SK-N-MC (cell line): ENCODE measurements at regions not wholly inside any gene's neighbourhood (a gene's known extent, or its start where the extent isn't known, plus 50 kb on each side); places are given as distances from the start of the nearest gene placed in this dataset.
"Not testable (repeated sequence)": the region's sequence is repeated elsewhere in the genome, so short reads cannot be mapped to it uniquely, and the experiment has no call there.

Experiments used
- DNase-seq: peaks from one replicate; pipeline ENCODE4 v3.0.0-alpha.2; 2011; ENCODE audit warnings: low read depth, low spot score
- H3K27ac ChIP-seq: fragments of 200-600 bp; sonication (generic); 2 replicates; pipeline ENCODE4 v1.5.1; 2016; ENCODE audit warnings: mixed run types
- H3K36me3 ChIP-seq: fragments of 200-600 bp; sonication (generic); 2 replicates; pipeline ENCODE4 v1.6.1; 2017; ENCODE audit warnings: antibody characterized with exemption, low read length, mixed read lengths; ENCODE audit not compliant: insufficient read depth
- H3K4me3 ChIP-seq: fragments of 200-600 bp; sonication (generic); 2 replicates; pipeline ENCODE4 v1.5.1; 2016
- H3K9ac ChIP-seq: fragments of 200-600 bp; sonication (generic); 2 replicates; pipeline ENCODE4 v1.8.0; 2017; ENCODE audit warnings: mixed run types, mixed read lengths; ENCODE audit not compliant: insufficient read length
- H3K9me3 ChIP-seq: fragments of 200-600 bp; sonication (generic); 2 replicates; pipeline ENCODE4 v1.6.1; 2017; ENCODE audit warnings: low read depth, mild to moderate bottlenecking, antibody characterized with exemption, low read length, moderate library complexity, mixed read lengths
- EZH2 ChIP-seq: fragments of 200-600 bp; sonication (generic); IDR thresholded peaks from one replicate; pipeline ENCODE4 v1.6.1; 2017; ENCODE audit warnings: antibody characterized with exemption
- FOXP2 ChIP-seq: optimal IDR thresholded peaks from 2 replicates; pipeline ENCODE3; 2011; ENCODE audit warnings: mild to moderate bottlenecking, moderate library complexity; ENCODE audit not compliant: insufficient read depth; ENCODE audit errors: extremely low read length, control extremely low read depth
- POLR2AphosphoS5 ChIP-seq: IDR thresholded peaks from 2 replicates; pipeline ENCODE4 v1.6.1; 2012; ENCODE audit warnings: mild to moderate bottlenecking, low read depth, low read length, borderline replicate concordance

DNA sequence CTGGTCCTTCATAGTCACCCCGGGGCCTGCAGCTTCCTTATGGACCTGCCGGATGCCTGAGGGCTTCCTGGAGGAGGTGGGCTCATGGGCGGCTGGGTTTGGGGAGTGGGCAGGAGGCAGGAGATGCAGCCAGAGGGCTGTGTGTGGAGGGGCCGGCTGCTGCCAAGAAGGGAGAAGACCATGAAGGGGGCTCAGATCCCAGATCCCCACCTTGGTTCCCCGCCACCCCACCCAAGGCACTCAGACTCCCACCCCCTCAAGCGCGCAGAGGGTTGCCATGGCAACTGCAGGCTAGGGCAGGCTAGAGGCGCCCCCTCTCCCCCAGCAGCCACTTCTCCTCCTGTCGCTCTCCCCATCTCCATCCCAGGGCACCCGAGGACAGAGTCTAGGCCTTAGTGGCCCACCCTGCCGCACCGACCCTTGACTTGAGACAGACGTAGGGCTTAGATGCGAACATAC is 104.5 kb downstream of the CRLF3 start:
- TF ChIP-seq POLR2AphosphoS5 (no peak), EZH2 (no peak), FOXP2 (no peak)
- no peak overlapping the region for H3K27ac ChIP-seq
- no peak overlapping the region for H3K9ac ChIP-seq
- no peak overlapping the region for H3K4me3 ChIP-seq
- no peaks in the 10 kb centered on the region for H3K36me3 ChIP-seq
- H3K9me3 ChIP-seq: no peaks in the 10 kb centered on the region
- DNase-seq: no peak

DNA sequence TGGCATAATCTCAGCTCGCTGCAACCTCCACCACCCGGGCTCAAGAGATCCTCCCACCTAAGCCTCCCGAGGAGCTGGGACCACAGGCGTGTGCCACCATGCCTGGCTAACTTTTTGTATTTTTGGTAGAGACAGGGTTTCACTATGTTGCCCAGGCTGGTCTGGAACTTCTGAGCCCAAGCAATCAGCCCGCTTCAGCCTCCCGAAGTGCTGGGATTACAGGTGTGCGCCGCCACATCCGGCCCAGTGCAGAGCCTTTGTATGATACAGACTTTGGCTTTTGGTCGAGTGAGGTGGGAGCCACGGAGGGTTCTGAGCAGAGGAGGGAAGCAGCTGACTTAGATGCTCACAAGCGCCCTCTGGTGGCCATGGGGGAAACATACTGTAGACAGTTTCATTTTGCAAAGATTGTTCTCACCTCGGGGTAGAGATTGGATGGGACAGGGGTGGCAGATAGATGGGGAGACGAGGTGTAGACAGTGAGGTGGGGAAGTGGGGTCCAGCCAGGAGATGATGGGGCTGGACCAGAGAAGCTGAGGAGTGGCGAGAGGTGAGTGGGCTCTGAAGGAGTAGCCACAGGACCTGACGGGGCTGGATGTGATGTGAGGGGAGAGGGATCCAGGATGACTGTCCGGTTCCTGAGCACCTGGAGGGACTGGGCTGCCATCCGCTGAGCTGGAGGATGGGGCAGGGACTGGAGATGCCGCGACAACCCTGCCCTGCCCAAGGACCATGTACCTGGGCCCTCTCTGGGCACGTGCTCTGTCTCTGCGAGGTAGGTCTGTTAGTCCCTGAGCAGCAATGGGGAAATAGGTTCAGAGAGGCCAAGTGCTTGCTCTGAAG is 105.1 kb downstream of the CRLF3 start:
- not testable (repeated sequence) for H3K36me3 ChIP-seq, H3K4me3 ChIP-seq, H3K27ac ChIP-seq, H3K9ac ChIP-seq, DNase-seq, H3K9me3 ChIP-seq

DNA sequence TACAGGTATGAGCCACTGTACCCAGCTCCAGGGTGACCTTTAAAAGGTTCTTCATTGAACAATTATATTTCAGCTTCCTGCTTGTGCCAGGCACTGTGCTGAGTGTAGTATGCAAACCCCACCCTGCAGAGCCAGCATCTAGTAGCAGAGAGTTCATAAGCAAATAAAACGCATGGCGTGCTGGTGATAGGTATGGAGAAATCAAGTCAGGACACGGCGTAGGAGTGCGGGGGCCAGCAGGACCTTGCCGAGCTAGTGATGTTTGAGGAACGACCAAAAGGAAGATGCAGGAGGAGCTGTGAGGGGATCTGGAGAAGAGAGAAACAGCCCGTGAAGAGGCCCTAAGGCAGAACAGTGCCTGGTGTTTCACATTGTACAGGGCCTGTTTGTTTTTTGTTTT is 105.8 kb downstream of the CRLF3 start:
- H3K9me3 ChIP-seq, H3K4me3 ChIP-seq, H3K36me3 ChIP-seq, H3K9ac ChIP-seq, H3K27ac ChIP-seq, DNase-seq: not testable (repeated sequence)

DNA sequence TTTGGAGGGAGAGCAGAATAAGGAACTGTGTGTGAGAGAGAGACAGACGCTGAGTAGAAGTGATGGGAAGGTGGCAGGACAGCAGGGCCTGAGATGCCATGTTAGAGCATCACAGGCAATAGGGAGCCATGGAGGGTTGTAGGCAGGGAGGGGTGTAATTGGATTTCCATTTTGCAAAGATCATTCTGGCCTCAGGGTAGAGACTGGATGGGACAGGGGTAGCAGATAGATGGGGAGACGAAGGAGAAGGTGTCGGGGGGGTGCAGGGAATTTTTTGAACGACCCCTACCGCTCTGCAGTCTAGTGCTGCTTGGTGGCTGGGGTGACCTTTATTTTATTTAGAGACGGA is 106.4 kb downstream of the CRLF3 start:
- not testable (repeated sequence) for H3K4me3 ChIP-seq, H3K9ac ChIP-seq, H3K36me3 ChIP-seq, DNase-seq, H3K9me3 ChIP-seq, H3K27ac ChIP-seq

DNA sequence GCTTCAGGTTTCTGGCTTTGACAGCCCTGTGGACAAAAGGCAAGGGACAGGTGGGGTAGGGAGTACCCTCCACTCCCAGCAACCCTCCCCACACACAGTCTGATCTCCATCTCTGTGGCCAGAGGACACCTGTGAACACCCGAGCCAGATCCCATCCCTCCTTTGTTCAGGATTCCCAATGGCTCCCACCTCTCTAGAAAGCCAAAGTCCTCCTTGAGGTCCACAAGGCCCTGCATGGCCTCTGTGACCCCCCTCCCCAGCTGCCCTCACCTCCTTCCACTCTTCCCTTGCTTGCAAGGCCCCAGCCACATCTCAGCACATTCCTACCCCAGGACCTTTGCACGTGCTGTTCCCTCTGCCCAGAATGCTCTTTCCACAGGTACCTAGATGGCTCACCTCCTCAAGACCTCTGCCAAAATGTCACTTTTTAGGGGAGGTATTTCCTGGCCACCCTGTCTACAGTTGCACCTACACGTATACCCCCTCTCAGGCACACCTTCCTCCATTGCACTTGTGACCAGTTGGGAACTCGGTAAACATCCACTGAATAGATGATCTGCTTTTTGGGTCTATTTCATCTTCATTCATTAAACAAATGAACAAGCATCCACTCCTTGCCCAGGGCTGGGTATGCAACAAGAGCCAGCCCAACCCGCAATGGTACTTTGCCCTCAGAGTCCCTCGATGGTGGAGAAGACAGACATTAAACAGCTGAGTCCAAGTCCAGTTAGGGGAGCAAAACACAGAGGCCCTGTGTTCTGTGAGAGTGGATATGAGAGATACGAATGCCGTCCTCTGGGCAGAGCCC is 107.0 kb downstream of the CRLF3 start:
- H3K36me3 ChIP-seq: no peaks in the 10 kb centered on the region
- no peak overlapping the region for H3K4me3 ChIP-seq
- no peak for DNase-seq
- no peak overlapping the region for H3K9ac ChIP-seq
- no peaks in the 10 kb centered on the region for H3K9me3 ChIP-seq
- TF ChIP-seq EZH2: no peak
- no peak for TF ChIP-seq POLR2AphosphoS5
- no peak for TF ChIP-seq FOXP2
- no peak overlapping the region for H3K27ac ChIP-seq

DNA sequence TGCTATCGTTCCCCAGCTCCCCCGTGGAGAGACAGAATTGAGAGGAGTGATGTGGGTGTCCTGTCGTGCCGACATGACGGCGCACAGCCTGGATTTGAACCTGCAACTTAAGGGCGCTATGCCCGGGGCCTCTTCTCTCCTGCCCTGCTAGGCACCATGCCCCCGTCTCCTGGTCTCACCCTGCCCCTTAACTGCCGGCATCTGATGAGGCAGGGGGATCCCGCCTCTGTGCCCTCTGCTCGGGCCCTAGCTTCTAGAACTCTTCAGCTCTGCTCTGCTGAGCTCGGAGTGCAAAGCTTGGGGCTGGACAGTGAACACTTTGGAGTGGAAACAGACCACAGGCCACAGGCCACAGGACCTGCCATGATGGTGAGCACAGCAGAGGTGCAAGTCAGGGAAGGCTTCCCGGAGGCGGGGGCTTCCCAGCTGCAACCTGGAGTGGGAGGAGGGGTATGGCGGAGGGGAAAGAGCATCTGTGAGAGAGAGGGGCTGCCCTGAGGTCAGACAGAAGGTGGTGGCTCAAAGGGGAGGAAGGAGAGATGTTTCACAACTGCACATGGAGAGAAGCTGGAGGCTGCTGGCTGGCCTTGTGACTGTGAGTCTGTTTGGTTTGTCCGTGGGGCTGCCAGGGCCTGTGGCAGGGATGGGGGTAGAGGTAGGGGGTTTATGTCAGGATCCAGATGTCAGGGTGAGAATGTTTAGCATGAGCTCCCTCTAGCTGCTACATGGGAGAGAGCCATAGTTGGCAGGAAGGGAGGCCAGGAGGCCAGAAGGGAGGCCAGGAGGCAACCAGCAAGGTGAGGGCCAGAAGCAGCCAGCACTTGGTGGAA is 107.8 kb downstream of the CRLF3 start:
- TF ChIP-seq FOXP2: no peak
- no peak for TF ChIP-seq POLR2AphosphoS5
- no peak for TF ChIP-seq EZH2
- H3K36me3 ChIP-seq: no peaks in the 10 kb centered on the region
- no peak for DNase-seq

DNA sequence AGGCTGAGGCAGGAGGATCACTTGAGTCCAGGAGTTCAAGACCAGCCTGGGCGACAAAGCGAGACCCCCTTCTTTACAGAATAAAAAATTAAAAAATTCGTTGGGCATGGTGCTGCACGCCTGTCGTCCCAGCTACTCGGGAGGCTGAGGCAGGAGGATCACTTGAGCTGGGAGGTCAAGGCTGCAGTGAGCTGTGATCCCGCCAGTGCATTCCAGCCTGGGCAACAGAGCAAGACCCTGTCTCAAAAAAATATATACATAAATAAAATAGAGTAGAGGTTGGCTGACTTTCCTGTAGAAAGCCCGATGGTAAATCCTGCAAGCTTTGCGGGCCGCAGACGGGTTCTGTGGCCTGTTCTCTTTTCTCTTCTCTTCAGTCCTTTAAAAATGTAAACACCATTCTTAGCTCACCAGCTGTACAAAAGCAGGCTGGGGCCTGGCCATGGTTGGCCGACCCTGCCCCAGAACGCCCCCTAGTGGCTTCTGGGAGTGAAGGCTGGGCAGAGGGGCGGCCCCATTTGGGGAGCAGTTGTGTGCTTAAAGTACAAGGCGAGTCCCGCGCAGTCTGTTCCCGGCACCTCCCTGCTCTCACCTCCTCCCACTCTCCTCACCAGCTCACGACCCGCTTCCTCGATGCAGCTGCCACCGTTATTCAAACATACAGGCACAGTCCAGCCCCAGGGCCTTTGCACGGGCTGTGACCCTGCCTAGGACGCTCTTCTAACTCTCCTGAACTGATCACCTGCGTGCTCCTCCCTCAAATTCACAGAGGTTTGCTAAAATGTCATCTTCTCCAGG is 109.5 kb downstream of the CRLF3 start:
- H3K9ac ChIP-seq, H3K9me3 ChIP-seq, H3K4me3 ChIP-seq, H3K36me3 ChIP-seq, DNase-seq, H3K27ac ChIP-seq: not testable (repeated sequence)

More for the DNA sequence above, 107.8 kb downstream of the CRLF3 start:
- H3K9me3 ChIP-seq: no peaks in the 10 kb centered on the region
- H3K27ac ChIP-seq: no peak overlapping the region
- no peak overlapping the region for H3K4me3 ChIP-seq
- H3K9ac ChIP-seq: no peak overlapping the region

DNA sequence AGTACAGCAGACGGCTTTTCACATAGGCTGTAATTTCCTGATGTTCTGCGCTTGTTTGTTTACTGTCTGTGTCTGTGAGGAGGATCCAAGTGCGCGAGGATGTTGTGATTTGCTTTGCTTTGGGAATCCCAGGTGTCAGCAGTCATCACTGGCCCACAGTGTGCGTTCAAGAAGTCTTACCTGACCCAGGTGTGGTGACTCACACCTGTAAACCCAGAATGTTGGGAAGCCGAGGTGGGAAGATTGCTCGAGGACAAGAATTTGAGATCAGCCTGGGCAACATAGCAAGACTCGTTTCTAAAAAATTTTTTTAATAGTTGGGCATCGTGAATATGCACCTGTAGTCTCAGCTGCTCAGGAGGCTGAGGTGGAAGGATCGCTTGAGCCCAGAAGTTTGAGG is 110.7 kb downstream of the CRLF3 start:
- H3K27ac ChIP-seq, H3K9ac ChIP-seq, H3K4me3 ChIP-seq, H3K36me3 ChIP-seq, DNase-seq, H3K9me3 ChIP-seq: not testable (repeated sequence)

DNA sequence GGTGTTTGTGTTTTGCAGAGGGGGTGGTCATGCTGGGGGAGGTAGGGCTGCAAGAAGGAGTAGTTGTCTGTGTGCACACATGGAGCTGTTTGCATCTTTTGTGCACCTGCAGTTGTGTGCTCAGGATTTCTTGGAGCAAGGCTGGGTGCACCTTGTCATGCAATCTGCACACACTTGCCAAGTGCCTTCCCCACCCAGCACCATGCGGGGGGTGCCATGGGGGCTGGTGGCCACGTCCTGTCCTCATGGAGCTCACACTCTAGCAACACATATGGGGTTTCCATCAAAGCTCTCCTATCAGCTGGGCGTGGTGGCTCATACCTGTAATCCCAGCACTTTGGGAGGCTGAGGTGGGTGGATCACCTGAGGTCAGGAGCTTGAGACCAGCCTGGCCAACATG is 111.6 kb downstream of the CRLF3 start:
- not testable (repeated sequence) for H3K27ac ChIP-seq, H3K9me3 ChIP-seq, H3K36me3 ChIP-seq, H3K4me3 ChIP-seq, H3K9ac ChIP-seq, DNase-seq

DNA sequence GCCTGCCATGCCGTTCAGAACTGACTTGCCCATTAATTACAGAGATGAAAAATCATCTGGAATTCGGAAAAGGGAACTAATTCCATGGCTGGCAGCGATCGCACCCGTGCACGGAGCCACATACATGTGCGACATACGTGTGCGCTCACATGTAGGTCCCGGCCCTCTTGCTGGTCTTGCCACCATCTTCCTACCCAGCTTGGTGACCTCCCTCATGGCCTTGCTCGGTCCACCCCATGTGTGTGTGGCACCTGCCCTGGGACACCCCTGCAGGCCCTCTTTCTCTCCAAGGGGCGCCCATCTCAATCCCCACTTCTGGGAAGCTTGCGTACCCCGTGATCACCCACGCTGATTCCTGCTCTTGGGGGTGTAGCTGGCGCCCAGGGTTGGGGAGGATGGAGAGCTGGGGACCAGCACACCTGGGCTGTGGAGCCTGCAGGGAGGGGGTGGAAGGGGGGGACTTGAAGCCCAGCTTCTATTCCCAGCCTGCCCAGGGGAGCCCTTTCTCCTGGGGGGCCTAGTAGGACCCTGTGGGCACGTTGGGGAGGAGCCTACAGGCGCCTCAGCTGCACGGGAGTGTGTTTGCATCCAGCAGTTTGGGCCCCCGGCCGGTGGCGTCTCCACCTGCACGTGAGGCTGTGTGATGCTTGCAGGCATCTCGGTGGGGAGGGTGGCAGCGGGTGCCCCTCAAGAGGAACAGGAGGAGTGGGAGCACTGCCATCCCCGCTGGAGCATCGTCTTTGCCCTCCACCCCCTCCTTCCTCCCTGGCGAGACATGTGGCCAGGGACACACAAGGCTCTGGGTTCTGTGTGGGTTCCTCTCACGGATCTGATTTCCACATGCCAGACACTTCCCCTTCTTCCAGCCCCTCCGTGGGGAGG is 112.6 kb downstream of the CRLF3 start:
- not testable (repeated sequence) for H3K27ac ChIP-seq

DNA sequence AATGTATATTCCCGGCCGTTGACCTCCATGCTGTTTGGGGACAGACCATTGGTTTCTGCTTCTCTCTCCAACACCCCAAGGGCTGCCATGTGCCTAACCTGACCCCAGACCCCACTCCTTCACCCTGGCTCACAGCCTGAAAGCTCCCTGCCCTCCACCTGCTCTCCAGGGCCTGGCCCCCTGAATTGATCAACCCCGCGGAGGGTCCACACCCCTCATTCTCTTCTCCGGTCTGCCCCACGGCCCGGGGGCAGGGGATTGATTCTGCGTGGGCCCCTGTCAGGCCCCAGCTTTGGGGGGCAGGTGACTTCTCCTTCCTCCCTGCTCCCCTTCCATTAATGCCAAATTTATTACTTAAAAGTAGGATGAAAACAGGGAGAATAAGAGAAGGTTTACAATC is 113.3 kb downstream of the CRLF3 start:
- H3K36me3 ChIP-seq, H3K9me3 ChIP-seq, H3K27ac ChIP-seq, H3K9ac ChIP-seq, DNase-seq: not testable (repeated sequence)
- peak overlapping the region; percentile 81 for H3K4me3 ChIP-seq

More for the DNA sequence above, 112.6 kb downstream of the CRLF3 start:
- H3K36me3 ChIP-seq, H3K9ac ChIP-seq, DNase-seq, H3K4me3 ChIP-seq, H3K9me3 ChIP-seq: not testable (repeated sequence)
